Fibroblast of gingiva (primary cell): ENCODE measurements at regions not wholly inside any gene's neighbourhood (a gene's known extent, or its start where the extent isn't known, plus 50 kb on each side); places are given as distances from the start of the nearest gene placed in this dataset.

Source experiments
- DNase-seq: peaks from one replicate; pipeline ENCODE4 v3.0.0-alpha.2; 2011; ENCODE audit warnings: low read depth

- no peak for DNase-seq
Observed at GRCh38 chr18:55651236-55651635, 63.2 kb upstream of the TCF4 start.

- DNase-seq: no peak
Observed at GRCh38 chr18:55650363-55650870, 62.4 kb upstream of the TCF4 start.

GRCh38 chr18:55647331-55647730 lies 59.3 kb upstream of the TCF4 start:
- DNase-seq: no peak

- DNase-seq: no peak
Observed at GRCh38 chr18:55642191-55642590, 54.2 kb upstream of the TCF4 start.

GRCh38 chr18:55641486-55641885 lies 53.5 kb upstream of the TCF4 start:
- DNase-seq: no peak
